Fibroblast of lung (primary cell): ENCODE measurements at regions not wholly inside any gene's neighbourhood (a gene's known extent, or its start where the extent isn't known, plus 50 kb on each side); places are given as distances from the start of the nearest gene placed in this dataset.

Source experiments
- DNase-seq, 2 donors: peaks; one replicate each; pipeline versions ENCODE4 v3.0.0 to v3.0.0-alpha.2; 2010; ENCODE audit warnings: low read depth in 2 of 2
- H2AFZ ChIP-seq: 2 replicates; pipeline ENCODE4 v1.5.1; 2012; ENCODE audit warnings: low read length, control low read depth, inconsistent platforms
- H3K27ac ChIP-seq: 2 replicates; pipeline ENCODE4 v1.5.1; 2011; ENCODE audit warnings: low read length, control low read depth; ENCODE audit not compliant: insufficient read depth
- H3K27me3 ChIP-seq: 2 replicates; pipeline ENCODE4 v1.5.1; 2011; ENCODE audit warnings: mild to moderate bottlenecking, low read length; ENCODE audit not compliant: control insufficient read depth, insufficient read depth
- H3K36me3 ChIP-seq: 2 replicates; pipeline ENCODE4 v1.5.1; 2011; ENCODE audit warnings: low read length; ENCODE audit not compliant: control insufficient read depth, insufficient read depth
- H3K4me1 ChIP-seq: 2 replicates; pipeline ENCODE4 v1.5.1; 2011; ENCODE audit warnings: low read length; ENCODE audit not compliant: control insufficient read depth, insufficient read depth; ENCODE audit errors: extremely low read depth
- H3K4me2 ChIP-seq: 2 replicates; pipeline ENCODE4 v1.5.1; 2011; ENCODE audit warnings: low read length, control low read depth; ENCODE audit not compliant: insufficient read depth; ENCODE audit errors: extremely low read depth
- H3K4me3 ChIP-seq, 4 experiments: fragments of 200-600 bp in 1 of 4; sonication (generic) in 1 of 4; replicated peaks in 1 of 4; 2 replicates each; pipeline ENCODE4 v1.5.1; 2011 to 2016; ENCODE audit warnings: low read length in 4 of 4, low read depth in 3 of 4, mild to moderate bottlenecking in 3 of 4, control low read depth in 2 of 4, inconsistent platforms in 1 of 4, mixed read lengths in 1 of 4; ENCODE audit not compliant: insufficient read depth in 1 of 4; ENCODE audit errors: control extremely low read depth in 1 of 4
- H3K79me2 ChIP-seq: 2 replicates; pipeline ENCODE4 v1.5.1; 2012; ENCODE audit warnings: mild to moderate bottlenecking, low read length, inconsistent platforms; ENCODE audit not compliant: control insufficient read depth, insufficient read depth
- H3K9ac ChIP-seq: 2 replicates; pipeline ENCODE4 v1.5.1; 2011; ENCODE audit warnings: mild to moderate bottlenecking, low read length, control low read depth; ENCODE audit not compliant: insufficient read depth
- H3K9me3 ChIP-seq: 2 replicates; pipeline ENCODE4 v1.5.1; 2012; ENCODE audit warnings: low read depth, low read length; ENCODE audit not compliant: control insufficient read depth, insufficient read depth
- H4K20me1 ChIP-seq: 2 replicates; pipeline ENCODE4 v1.5.1; 2011; ENCODE audit warnings: low read length; ENCODE audit not compliant: control insufficient read depth, insufficient read depth; ENCODE audit errors: extremely low read depth
- CTCF ChIP-seq, 2 donors: IDR thresholded peaks in 1 of 2; conservative IDR thresholded peaks in 1 of 2; 1 replicate in 1 of 2; 2 replicates in 1 of 2; pipeline ENCODE4 v1.5.1; 2011 to 2012; ENCODE audit warnings: low read length in 2 of 2, control low read depth in 1 of 2, inconsistent platforms in 1 of 2, low read depth in 1 of 2, mild to moderate bottlenecking in 1 of 2
- EZH2 ChIP-seq: IDR thresholded peaks from 2 replicates; pipeline ENCODE4 v1.5.1; 2012; ENCODE audit warnings: low read length, control low read depth, mild to moderate bottlenecking; ENCODE audit errors: missing control alignments

GRCh38 chr6:48403587-48403986, 292.6 kb upstream of the PTCHD4 start:
- H3K9ac ChIP-seq, result no peak overlapping the region
- no peaks in the 10 kb centered on the region for H4K20me1 ChIP-seq
- TF ChIP-seq CTCF (conservative IDR thresholded peaks at IDR 0.05 in 1 of 2, IDR thresholded peaks at IDR 0.05 in 1 of 2; ENCODE audit: low read depth in 1 of 2, low read length in 2 of 2) (no peak), EZH2 (no peak)
- no peak overlapping the region for H3K4me3 ChIP-seq
- no peak overlapping the region for H2AFZ ChIP-seq
- H3K27me3 ChIP-seq, result no peaks in the 10 kb centered on the region
- H3K79me2 ChIP-seq, result no peaks in the 10 kb centered on the region
- no peak overlapping the region for H3K4me2 ChIP-seq
- no peaks in the 10 kb centered on the region for H3K4me1 ChIP-seq
- no peak overlapping the region for H3K27ac ChIP-seq
- no peaks in the 10 kb centered on the region for H3K9me3 ChIP-seq
- H3K36me3 ChIP-seq, result no peaks in the 10 kb centered on the region
- no peak for DNase-seq

GRCh38 chr6:48401016-48401415, 290.0 kb upstream of the PTCHD4 start:
- H2AFZ ChIP-seq, result no peak overlapping the region
- H3K4me1 ChIP-seq, result no peaks in the 10 kb centered on the region
- no peak for DNase-seq
- H4K20me1 ChIP-seq, result no peaks in the 10 kb centered on the region
- H3K27ac ChIP-seq, result no peak overlapping the region
- no peaks in the 10 kb centered on the region for H3K79me2 ChIP-seq
- H3K27me3 ChIP-seq, result no peaks in the 10 kb centered on the region
- no peak for TF ChIP-seq CTCF (conservative IDR thresholded peaks at IDR 0.05 in 1 of 2, IDR thresholded peaks at IDR 0.05 in 1 of 2; ENCODE audit: low read depth in 1 of 2, low read length in 2 of 2)
- no peak for TF ChIP-seq EZH2
- H3K9me3 ChIP-seq, result no peaks in the 10 kb centered on the region
- no peak overlapping the region for H3K4me3 ChIP-seq
- H3K36me3 ChIP-seq, result no peaks in the 10 kb centered on the region
- no peak overlapping the region for H3K9ac ChIP-seq
- no peak overlapping the region for H3K4me2 ChIP-seq

- Histone ChIP-seq H3K79me2 (no peaks in the 10 kb centered on the region), H3K4me2 (no peak overlapping the region), H3K4me1 (no peaks in the 10 kb centered on the region), H2AFZ (no peak overlapping the region), H3K9ac (no peak overlapping the region), H3K27ac (no peak overlapping the region), H3K4me3 (no peak overlapping the region), H3K9me3 (no peaks in the 10 kb centered on the region), H4K20me1 (no peaks in the 10 kb centered on the region), H3K27me3 (no peaks in the 10 kb centered on the region), H3K36me3 (no peaks in the 10 kb centered on the region)
- DNase-seq, result no peak
- TF ChIP-seq CTCF (conservative IDR thresholded peaks at IDR 0.05 in 1 of 2, IDR thresholded peaks at IDR 0.05 in 1 of 2; ENCODE audit: low read depth in 1 of 2, low read length in 2 of 2) (no peak), EZH2 (no peak)
Measured at GRCh38 chr6:48397887-48398286, 286.9 kb upstream of the PTCHD4 start.
